ENCODE measurements at regions not wholly inside any gene's neighbourhood (a gene's known extent, or its start where the extent isn't known, plus 50 kb on each side); places are given as distances from the start of the nearest gene placed in this dataset.
A peak's percentile ranks its signal among the peaks of the same experiment; 100 is the strongest.

DNA sequence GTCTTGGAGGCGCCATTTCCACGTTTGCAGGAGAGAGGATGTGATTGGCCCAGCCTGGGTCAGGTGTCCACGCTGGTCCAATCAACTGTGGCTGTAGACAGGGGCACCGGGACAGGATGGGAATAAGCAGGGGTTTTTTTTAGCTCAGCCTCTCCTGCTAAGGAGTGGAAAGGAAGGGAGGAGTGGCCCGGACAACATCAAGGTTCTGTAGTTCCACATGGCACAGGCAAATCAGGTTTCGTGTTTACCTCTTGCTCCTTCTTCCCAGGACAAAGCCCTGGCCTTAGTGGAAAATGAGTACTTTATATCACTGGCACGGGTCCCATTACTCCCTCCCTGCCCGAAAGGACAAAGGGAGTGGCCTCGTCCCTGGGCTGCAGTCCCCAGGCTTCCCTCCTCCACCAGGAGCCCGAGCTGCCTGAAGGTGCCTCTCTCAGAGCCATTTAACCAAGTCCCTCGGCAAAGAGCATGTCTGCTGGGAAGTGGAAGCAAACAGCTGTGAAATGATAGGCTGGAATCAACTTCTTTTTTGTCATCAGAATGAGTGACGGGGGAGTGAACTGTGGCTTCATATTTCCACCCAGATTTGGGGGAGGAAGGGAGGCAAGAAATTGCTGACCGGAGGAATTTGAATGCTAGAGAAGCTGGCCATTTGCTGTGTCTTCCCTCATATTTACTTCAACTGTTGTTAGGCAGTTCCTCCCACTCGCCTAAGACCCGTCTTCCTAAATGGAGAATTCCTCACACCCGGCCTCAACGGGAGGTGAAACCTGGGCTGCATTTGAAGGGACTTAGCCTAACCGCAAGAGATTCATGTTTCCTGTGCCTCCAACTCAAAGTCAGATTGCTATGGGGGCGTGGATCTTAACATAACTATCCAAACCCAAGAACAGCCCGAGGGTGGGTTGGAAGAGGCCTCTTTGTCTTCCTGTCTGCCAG is 84.9 kb upstream of the SLC44A3 start:
- peak; percentile 53 to 58 (median 57) for DNase-seq (ENCODE audit: low read depth in 3 of 3, low spot score in 2 of 3)

DNA sequence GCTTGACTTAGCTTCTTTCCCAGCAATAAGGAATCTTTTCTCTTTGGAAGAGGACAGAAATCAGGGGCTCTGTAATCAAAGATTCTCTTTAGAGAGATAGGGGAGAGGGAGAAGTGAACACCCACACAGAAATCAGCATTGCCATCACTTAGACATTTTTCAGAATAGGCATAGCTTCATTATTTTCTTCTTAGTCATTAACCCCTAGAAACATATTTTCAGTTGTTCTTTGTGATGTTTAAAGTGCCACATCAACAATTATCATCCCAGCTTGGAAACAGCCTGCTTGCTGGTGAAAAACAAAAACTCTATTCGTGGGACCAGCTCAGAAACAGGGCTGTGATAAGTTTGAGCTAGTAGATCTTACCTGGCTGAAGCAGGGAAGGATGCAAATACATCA is 88.3 kb upstream of the SLC44A3 start:
- no peak for DNase-seq (ENCODE audit: low read depth in 3 of 3, low spot score in 2 of 3)

DNA sequence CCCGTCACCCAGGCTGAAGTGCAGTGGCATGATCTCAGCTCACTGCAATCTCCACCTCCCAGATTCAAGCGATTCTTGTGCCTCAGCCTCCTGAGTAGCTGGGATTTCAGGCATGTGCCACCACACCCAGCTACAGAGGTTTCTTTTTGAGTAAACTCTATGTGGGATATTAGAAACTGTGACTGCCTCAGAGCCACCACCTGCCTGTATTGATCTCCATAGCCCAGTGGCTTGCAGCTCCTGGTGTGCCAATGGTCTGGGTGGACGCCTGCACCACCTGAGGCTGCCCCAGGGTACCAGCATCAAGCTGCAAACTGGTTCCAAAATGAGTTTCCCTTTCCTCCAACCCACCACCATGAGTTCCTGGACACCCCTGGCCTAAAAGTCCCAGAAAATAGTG is 89.7 kb upstream of the SLC44A3 start:
- DNase-seq (ENCODE audit: low read depth in 3 of 3, low spot score in 2 of 3) = no peak

DNA sequence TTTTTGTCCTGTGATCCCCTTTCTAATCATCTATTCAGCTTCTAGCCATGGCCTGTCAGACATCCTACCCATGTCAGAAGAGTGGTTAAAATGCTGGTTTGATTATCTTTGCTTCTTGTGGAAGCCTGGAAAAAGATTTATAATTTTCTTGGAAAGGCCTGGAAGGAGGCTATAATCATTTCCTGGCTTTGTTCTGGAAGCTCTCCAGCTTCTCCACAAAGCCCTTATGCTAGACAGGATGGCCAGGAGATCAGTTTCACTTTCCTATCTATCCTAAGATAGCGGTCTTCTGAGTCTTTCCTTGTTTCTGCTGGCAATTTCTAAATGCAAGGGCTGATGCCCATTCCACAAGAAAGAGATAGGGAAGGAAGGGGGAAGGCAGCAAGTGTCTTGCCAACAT is 90.9 kb upstream of the SLC44A3 start:
- DNase-seq (ENCODE audit: low read depth in 3 of 3, low spot score in 2 of 3) = no peak

DNA sequence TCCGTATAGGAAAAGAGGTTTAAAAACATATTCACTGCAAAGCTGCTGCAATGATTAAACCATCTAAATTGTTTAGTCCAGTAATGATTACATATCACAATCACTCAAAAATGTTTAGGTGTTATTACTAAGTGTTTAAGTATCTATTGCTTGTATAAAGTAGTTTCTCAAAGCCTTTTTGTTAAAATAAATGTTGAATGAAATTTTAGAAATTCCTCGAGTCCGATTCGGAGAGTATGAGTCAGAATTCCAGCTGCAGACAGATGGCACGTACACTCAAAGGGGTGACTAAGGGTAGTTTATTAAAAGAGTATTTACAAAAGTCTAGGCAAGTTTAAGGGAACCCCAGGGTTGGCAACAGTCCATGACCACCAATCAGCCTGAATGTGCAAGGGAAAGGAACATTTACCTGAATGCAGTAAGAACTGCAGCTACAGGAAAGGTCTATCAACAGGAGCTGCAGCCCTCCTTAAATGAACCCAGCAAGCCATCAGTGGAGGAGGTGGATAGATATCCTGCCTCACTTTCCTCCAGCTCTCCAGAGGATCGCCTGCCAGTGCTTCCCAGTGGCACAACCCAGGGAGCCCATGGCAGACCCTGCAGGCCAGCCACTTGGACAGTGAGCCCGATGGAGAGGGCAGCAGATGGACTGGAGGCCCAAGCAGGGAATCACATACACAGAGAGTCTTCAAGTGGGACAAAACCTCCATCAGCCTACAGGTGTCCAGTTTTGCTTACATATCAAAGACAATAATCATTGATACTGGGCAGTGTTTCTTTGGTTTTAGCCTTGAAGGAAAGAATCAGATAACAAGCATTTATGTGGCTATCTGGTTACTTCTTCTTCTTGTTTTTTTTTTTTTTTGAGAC is 92.1 kb upstream of the SLC44A3 start:
- no peak for DNase-seq (ENCODE audit: low read depth in 3 of 3, low spot score in 2 of 3)

DNA sequence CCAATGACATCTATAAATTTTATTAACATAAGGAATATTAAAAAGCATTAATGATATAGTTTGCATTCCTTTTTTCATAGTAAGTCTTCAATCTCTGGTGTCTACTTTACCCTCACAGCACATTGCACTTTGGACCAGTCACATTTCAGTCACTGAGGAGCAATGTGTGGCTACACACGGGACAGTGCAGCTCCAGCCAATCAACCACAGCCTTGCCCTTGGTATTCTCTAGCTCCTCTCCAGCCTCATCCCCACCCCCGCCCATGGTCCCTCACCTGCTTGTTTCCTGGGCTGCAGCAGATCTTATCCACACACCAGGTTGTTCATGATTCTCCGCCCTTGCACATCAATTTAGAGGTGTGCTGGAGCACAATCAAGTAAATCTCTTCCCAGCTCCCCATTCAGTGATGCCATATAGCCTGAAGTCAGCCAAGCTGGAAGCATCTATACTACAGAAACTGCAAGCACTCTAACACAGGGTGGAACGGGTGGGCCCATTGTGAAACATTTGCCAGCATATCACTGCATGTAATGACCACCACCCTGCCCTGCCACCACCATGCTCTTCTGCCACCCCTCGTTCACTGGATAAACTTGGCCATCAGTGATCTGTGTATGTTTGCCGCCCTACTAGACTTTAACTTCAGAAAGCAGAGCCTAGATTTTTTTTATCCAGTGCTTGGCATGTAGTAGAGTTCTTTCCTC is 93.0 kb upstream of the SLC44A3 start:
- DNase-seq (ENCODE audit: low read depth in 3 of 3, low spot score in 2 of 3) = no peak

DNA sequence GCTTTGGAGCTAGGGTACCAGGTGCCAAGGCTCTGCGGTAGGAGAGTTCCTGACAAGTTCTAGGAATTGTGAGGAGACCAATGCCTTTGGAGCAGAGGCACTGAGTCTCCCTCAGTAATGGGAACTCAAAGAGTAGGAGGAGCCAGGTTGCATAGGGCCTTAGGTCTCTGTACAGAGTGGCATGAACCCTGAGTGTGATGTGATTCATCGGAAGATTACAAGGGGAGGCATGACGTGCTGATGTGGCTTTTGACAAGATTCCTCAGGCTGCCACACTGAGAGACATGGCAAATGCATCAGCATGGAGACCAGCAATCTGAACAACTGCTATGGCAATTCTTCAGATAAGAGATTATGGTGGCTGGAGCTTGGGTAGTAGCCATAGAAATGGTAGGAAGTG is 94.6 kb upstream of the SLC44A3 start:
- no peak for DNase-seq (ENCODE audit: low read depth in 3 of 3, low spot score in 2 of 3)

DNA sequence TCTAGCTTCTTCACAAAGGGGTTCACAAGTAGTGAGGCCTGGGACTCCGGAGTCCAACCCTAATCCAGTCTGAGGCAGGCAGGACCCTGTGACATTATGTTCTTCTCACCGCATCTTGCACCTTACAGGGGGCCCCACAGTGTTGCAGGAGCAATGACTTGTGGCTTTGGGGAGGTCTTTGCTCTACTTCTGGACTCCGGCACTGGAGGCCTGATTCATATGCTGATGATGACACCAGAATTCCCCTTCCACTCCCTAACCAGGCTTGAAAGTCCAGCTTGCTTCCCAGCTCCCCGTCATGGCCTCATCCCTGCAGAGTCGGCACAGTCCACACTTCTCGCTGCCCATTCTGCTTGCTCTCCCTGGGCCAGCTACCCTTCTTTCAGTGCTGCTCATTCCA is 96.3 kb upstream of the SLC44A3 start:
- DNase-seq (ENCODE audit: low read depth in 3 of 3, low spot score in 2 of 3) = no peak

DNA sequence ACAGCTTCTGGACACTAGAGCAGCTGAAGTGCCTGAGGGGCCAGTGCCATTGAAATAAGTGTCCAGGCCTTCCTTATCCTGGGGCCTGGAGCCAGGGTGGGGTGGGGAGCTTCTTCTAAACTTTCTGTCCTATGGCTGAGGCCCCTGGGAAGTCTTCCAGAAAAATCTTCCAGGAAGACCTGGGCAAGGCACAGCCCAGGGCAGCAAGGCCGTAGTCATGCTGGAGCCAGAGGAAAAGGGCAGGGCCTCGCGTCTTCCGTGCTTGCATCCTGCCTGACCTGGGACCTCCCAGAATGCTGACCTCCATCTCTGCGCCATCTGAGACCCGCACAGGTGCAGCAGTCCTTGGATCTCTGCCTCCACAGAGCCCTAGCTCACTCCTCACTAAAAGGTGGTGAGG is 96.7 kb upstream of the SLC44A3 start:
- DNase-seq (ENCODE audit: low read depth in 3 of 3, low spot score in 2 of 3) = no peak

DNA sequence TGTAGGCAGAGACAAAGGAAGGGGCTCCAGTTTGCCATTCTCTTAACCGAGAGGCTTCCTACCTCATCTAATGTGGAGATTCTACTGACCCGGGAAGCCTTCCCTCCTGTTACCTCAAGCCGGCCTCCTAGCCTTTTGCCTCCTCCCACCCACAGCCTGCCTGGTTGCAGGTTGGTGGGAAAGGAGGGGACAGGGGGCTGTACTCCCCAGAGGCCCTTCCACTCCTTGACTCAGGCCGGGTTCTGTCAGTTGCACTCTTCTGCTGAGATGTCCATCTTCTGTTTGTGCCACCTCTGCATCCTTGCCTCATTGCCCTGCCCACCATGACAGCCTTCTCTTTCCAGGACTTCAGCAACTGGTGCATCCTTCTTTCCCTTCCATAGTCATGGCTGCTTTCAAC is 98.0 kb upstream of the SLC44A3 start:
- no peak for DNase-seq (ENCODE audit: low read depth in 3 of 3, low spot score in 2 of 3)

DNA sequence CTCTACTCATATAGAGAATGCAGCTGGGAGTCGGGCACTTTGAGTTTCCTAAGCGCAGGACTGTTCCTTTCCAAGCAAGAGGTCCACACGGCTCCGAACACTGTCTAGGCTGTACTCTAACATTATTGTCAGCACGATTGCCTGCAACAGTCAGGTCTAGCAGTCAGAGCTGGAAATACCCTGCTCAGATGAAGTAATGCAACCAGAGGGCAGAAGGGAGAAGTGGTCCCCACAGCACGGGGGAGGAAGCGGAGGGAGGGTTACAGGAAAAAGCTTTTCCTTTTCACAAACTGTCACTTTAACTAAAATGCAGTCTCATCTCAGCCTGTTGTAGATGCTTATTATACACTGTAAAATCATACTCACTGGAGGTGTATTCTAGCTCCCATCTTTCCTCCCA is 98.9 kb upstream of the SLC44A3 start:
- no peak for DNase-seq (ENCODE audit: low read depth in 3 of 3, low spot score in 2 of 3)

DNA sequence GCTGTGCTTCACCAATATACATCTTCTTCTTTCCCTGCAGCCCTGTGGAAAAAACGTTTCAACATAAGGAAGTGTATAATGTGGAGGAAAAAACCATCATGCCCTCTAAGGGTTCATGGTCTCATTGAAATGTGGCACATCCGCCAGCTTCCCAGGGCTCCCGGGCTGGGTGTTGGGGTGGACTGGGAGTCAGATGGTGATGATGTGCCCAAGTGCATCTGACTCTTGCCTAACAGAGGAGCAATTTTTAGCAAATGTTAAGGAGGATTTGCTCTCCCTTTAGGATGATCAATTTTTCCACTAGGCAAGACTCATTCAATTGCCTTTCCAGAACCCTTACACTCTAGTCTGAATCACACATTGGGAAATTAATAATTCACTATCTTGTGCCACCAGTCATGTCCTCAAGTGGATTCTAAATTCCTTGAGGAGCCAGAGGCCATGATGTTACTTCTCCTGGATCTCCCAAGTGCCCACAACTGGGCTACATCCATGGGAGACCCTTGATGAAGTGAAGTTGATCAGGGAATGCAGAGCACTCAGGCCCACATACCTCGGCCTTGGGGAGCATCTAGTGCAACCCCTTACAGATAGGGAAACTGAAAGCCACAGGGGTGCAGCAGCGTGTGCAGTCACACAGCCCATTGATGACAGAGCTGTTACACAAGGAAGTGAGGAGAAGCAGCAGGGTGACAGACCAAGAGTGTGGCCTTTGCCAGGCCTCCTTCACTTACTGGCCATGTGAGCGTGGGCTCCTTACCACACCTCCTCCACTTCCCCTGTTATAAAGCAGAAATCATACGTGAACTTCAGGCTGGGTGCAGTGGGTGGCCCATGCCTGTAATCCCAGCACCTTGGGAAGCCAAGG is 100.0 kb upstream of the SLC44A3 start:
- no peak for DNase-seq (ENCODE audit: low read depth in 3 of 3, low spot score in 2 of 3)

DNA sequence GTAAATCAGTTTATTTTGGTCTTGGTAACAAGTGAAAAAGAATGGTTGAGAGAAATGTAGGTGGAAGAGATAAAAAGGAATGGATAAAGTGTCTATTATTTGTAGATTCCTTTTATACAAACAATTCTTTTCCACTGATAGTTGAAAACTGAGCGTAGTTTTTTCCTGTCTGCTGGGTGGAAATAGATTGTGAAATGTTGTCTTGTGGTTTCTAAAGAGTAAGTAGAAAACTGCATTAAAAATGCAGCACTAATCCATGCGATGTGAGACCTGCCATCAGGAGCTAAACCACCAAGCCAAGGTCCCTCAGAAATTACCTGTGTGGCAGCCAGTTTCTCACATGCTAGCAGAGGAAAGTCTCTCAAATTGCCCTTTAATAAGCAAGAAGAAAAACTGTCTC is 103.2 kb upstream of the SLC44A3 start:
- DNase-seq (ENCODE audit: low read depth in 3 of 3, low spot score in 2 of 3) = no peak

DNA sequence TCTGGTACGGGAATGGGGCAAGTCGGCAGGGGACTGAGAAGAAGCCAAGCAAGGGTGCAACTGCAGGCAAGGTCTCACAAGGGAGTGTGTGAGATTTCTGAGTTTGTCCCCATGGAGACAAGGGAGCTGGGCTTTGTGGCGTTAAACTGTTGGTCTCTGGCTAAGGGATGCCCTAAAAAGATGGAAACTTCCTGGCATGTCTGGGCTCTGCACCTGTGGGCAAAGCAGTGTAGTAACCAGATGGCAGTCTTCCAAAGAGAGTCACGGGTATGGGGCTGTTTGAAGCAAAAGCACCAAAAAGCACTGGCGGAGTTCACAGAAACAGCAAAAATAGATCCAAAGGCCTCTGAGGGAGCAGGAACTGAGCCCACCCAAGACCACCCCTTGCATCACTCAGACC is 104.8 kb upstream of the SLC44A3 start:
- no peak for DNase-seq (ENCODE audit: low read depth in 3 of 3, low spot score in 2 of 3)

DNA sequence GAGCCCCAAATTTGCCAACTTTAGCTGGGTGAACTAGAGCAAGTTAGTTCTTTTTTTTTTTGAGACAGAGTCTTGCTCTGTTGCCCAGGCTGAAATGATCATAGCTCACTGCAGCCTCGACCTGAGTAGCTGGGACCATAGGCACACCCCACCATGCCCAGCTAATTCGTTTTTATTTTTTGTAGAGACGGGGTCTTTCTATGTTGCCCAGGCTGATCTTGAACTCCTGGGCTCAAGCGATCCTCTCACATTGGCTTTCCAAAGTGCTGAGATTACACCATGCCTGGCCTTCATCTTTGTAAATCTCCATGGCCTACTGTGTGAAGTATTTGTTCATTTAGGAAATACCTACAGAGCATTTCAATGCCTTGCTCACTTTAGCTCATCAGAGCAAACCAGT is 105.6 kb upstream of the SLC44A3 start:
- no peak for DNase-seq (ENCODE audit: low read depth in 3 of 3, low spot score in 2 of 3)

DNA sequence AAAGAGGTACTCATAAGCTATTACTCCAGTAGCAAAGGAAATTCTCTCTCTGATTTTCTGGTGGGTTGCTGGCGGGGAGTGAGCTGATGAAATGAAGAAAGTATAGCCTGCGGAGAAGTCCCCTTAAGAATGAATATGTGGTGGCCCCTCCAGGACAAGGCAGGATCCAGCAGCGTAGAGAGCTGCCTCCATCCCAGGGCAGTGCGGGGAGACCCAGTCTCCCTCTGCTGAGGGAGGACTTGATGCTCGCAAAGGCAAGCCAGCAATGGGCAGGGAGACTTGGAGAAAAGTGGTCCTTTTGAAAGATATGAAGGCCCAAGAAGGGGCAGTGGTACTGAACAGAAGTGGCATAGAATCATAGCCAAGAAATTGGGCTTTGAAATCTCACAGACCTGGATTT is 106.0 kb upstream of the SLC44A3 start:
- no peak for DNase-seq (ENCODE audit: low read depth in 3 of 3, low spot score in 2 of 3)

DNA sequence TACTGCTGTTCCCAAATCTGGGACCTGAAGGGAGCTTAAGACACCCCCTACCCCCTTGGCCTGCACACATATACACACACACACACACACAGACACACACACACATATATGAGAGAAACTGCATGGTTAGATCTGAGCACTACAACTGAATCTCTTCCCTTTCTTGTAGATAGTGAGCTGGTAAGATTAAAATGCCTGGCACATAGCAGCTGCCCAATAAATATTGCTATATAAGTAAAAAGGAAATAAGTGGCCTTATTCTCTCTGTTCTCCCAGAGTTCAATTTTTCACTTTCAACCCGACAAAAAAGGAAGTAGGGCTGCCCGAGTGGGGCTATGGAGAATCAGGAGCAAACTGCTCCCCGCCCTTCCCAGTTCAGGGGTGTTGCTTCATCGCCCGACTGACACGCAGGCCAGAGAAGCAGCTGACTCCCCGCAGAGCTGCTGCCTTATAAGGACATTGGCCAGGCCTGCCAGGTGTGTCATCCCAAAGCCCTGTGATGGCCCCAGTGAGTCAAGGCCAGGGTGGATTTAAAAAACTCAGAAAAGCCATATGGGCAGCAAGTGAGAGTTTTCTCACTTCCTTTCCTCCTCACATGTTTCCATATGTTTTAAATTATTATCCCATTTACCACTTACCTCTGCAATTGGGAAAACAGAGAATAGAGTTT is 106.5 kb upstream of the SLC44A3 start:
- DNase-seq (ENCODE audit: low read depth in 3 of 3, low spot score in 2 of 3) = no peak

DNA sequence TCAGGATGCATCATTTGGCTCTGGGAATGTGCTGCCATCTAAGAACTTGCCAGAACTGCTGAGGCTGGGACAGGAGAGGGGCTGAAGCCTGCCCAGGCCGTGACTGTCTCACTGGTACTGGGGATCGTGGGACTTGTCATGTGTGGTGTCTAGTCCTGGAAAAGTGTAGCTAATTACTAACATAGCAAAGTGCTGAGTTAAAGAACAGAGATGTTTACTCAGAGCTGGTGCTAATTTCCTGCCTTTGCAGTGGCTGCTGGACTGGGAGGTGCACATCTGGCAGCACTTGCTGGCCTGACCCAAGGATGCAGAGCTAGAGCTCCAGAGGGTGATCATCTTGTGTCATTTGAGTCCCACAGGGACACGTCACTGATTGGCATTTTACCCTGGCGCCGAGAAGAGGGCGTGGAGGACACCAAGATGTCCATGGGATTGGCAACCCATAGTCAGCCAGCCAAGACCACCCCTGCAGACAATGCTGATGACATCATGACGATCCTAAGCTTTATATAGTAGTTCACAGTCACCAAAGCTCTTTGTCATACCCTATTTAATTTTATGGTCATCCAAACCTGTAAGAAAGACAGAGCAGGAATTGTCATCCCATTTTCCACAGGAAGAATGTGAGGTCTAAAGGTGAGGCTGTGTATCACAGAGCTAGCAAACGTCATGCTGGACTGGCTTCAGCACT is 110.1 kb upstream of the SLC44A3 start:
- no peak for DNase-seq (ENCODE audit: low read depth in 3 of 3, low spot score in 2 of 3)

DNA sequence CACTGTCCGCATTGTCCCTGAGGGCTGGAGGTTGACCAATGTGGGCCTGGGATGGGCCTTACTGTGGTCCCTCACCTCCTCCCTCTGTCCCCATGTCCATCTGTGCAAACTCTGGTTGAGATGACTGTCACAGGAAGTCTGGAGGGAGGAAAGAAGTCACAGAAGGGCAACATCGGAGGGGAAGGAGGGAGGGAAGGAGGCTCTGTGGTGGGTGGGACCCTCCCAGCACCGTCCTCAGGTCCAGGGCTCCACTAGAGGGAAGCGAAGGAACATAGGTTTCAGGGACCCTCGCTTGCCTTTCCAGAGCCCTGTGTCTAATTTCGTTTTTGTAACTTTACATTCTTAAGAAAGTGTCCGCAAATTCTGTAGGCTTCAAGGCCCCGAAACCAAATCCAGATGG is 111.3 kb upstream of the SLC44A3 start:
- no peak for DNase-seq (ENCODE audit: low read depth in 3 of 3, low spot score in 2 of 3)

All from right renal cortex interstitium (tissue), 3 donors.